K562 (cell line): ENCODE measurements at regions not wholly inside any gene's neighbourhood (a gene's known extent, or its start where the extent isn't known, plus 50 kb on each side); places are given as distances from the start of the nearest gene placed in this dataset.

Experiments
- ATAC-seq: fragments of 200-7000 bp; cut with Tn5 transposase; 3 replicates; pipeline ENCODE4 v1.9.1; 2020; ENCODE audit warnings: moderate library complexity
- BruUV-seq: library from RNA; stranded (reverse); fragments of 400-500 nt; replicated peaks from 2 replicates; lab custom pipeline; 2021; lab: Mats Ljungman, UMichigan
- CTCF ChIA-PET: fragments of 300-600 bp; formaldehyde crosslinking; extraction: SDS; loops from one replicate; lab custom pipeline; 2021; ENCODE audit warnings: low intra/inter-chr PET ratio; lab: Yijun Ruan, JAX
- POLR2A ChIA-PET: fragments of 300-600, 350-650 bp; sonication (Branson Sonifier 250); formaldehyde crosslinking; extraction: SDS; loops from one replicate; lab custom pipeline; 2021; ENCODE audit warnings: antibody characterized with exemption, inconsistent platforms; lab: Yijun Ruan, JAX
- DNase-seq, 4 experiments: peaks; one replicate each; pipeline versions ENCODE4 v3.0.0 to v3.0.0-alpha.2; 2011 to 2018; ENCODE audit warnings: low spot score in 3 of 4, mixed read lengths in 3 of 4; ENCODE audit errors: extremely low read depth in 1 of 4
- FAIRE-seq: peaks from 2 replicates; lab custom pipeline; 2011; peaks lifted over from hg19 to GRCh38; lab: Jason Lieb, UNC
- H2AFZ ChIP-seq: 2 replicates; pipeline ENCODE4 v1.6.0; 2011; ENCODE audit warnings: low read depth, low read length, control low read depth, inconsistent platforms
- H3K27ac ChIP-seq: fragments of 200-600 bp; 3 replicates; pipeline ENCODE4 v1.8.0; 2011; ENCODE audit warnings: low read depth, mild to moderate bottlenecking, control low read depth, inconsistent platforms, low read length, moderate library complexity, mixed read lengths; ENCODE audit errors: extremely low read depth
- H3K27me3 ChIP-seq, 2 experiments: fragments of 300-600 bp in 1 of 2; 2 replicates in 1 of 2; 3 replicates in 1 of 2; pipeline versions ENCODE4 v1.6.0 to v1.8.0; 2011; ENCODE audit warnings: inconsistent platforms in 2 of 2, low read length in 2 of 2, mild to moderate bottlenecking in 1 of 2, mixed read lengths in 1 of 2, moderate library complexity in 1 of 2; ENCODE audit not compliant: control insufficient read depth in 2 of 2, insufficient read depth in 2 of 2
- H3K36me3 ChIP-seq: fragments of 300-600 bp; 3 replicates; pipeline ENCODE4 v1.8.0; 2011; ENCODE audit warnings: mild to moderate bottlenecking, low read length, inconsistent platforms; ENCODE audit not compliant: control insufficient read depth, insufficient read depth
- H3K4me1 ChIP-seq, 2 experiments: fragments of 200-600 bp in 1 of 2; replicated peaks in 1 of 2; 2 replicates in 1 of 2; 3 replicates in 1 of 2; pipeline versions ENCODE4 v1.5.1 to v1.8.0; 2011; ENCODE audit warnings: inconsistent platforms in 2 of 2, low read length in 2 of 2, mild to moderate bottlenecking in 1 of 2, mixed read lengths in 1 of 2, moderate library complexity in 1 of 2; ENCODE audit not compliant: control insufficient read depth in 2 of 2, insufficient read depth in 2 of 2
- H3K4me2 ChIP-seq: 2 replicates; pipeline ENCODE4 v1.6.1; 2011; ENCODE audit warnings: low read length, control low read depth, inconsistent platforms, mixed read lengths; ENCODE audit not compliant: insufficient read depth
- H3K4me3 ChIP-seq: fragments of 200-600 bp; sonication (generic), shearing (Covaris generic); 2 replicates; pipeline ENCODE4 v1.5.1; 2016; ENCODE audit warnings: control low read depth, inconsistent platforms
- H3K79me2 ChIP-seq: fragments of 200-600 bp; 3 replicates; pipeline ENCODE4 v1.8.0; 2011; ENCODE audit warnings: low read length, inconsistent platforms; ENCODE audit not compliant: control insufficient read depth, insufficient read depth
- H3K9ac ChIP-seq, 2 experiments: 2 replicates each; pipeline versions ENCODE4 v1.6.0 to v1.6.1; 2011; ENCODE audit warnings: low read depth in 2 of 2, low read length in 2 of 2, control low read depth in 1 of 2, inconsistent platforms in 1 of 2, mild to moderate bottlenecking in 1 of 2, mixed read lengths in 1 of 2; ENCODE audit not compliant: insufficient read depth in 1 of 2
- H3K9me1 ChIP-seq: one replicate; pipeline ENCODE4 v1.6.0; 2011; ENCODE audit warnings: inconsistent platforms, mild to moderate bottlenecking, low read length, moderate library complexity; ENCODE audit not compliant: control insufficient read depth, insufficient read depth
- H3K9me3 ChIP-seq: replicated peaks from 2 replicates; pipeline ENCODE4 v1.5.1; 2011; ENCODE audit warnings: low read depth, low read length, inconsistent platforms; ENCODE audit not compliant: control insufficient read depth, insufficient read depth
- H4K20me1 ChIP-seq: replicated peaks from 2 replicates; pipeline ENCODE4 v1.6.1; 2011; ENCODE audit warnings: low read length, inconsistent platforms, mixed read lengths; ENCODE audit not compliant: control insufficient read depth, insufficient read depth
- FOXA3 ChIP-seq, 2 experiments: fragments of 450-650 bp in 1 of 2; sonication (generic) in 1 of 2; formaldehyde crosslinking; IDR thresholded peaks in 1 of 2; conservative IDR thresholded peaks in 1 of 2; 2 replicates each; pipeline versions ENCODE4 v1.4.0 to v1.8.0; 2020 to 2022; ENCODE audit warnings: mild to moderate bottlenecking in 2 of 2, missing genetic modification reagents in 1 of 2
- KLF6 ChIP-seq: fragments of 250-450 bp; sonication (Bioruptor Pico); IDR thresholded peaks from 2 replicates; pipeline ENCODE4 v1.4.0; 2020; ENCODE audit warnings: mild to moderate bottlenecking, moderate library complexity, borderline replicate concordance
- OTX1 ChIP-seq: fragments of 450-650 bp; formaldehyde crosslinking; IDR thresholded peaks from 2 replicates; pipeline ENCODE4 v1.4.0; 2022; ENCODE audit warnings: mild to moderate bottlenecking
- SRSF3 ChIP-seq: fragments of 200-400 bp; formaldehyde crosslinking; IDR thresholded peaks from 2 replicates; pipeline ENCODE4 v1.6.1; 2016; ENCODE audit warnings: mild to moderate bottlenecking, low read length, moderate library complexity; ENCODE audit not compliant: insufficient read depth
- ZNF134 ChIP-seq: fragments of 250-450 bp; sonication (Bioruptor Pico); conservative IDR thresholded peaks from 2 replicates; pipeline ENCODE4 v1.4.0; 2020
- ZNF174 ChIP-seq: fragments of 250-450 bp; sonication (Bioruptor Pico); IDR thresholded peaks from 2 replicates; pipeline ENCODE4 v1.4.0; 2020; ENCODE audit warnings: mild to moderate bottlenecking
- ZNF695 ChIP-seq: fragments of 450-650 bp; formaldehyde crosslinking; IDR thresholded peaks from 2 replicates; pipeline ENCODE4 v1.4.0; 2020; ENCODE audit warnings: mild to moderate bottlenecking, moderate library complexity
- WGBS: fragments of 100-300 bp; shearing (Covaris generic); methylation state at CpG from one replicate; pipeline ENCODE4 v1.1.6; 2016; ENCODE audit warnings: low coverage, mixed read lengths; ENCODE audit not compliant: insufficient coverage; ENCODE audit errors: missing lambda C conversion rate; 5-methylcytosine and 5-hydroxymethylcytosine counted together
- in situ Hi-C: fragments of 300-500 bp; cut with MboI; formaldehyde crosslinking; loops from 4 replicates; pipeline ENCODE4 v1.15.0; 2018; ENCODE audit warnings: inconsistent platforms, mixed read lengths
- intact Hi-C: fragments of 100-400 bp; cut with micrococcal nuclease; formaldehyde crosslinking; loops from 2 replicates; pipeline ENCODE4 v1.14.2; 2022
- TF ChIP-seq, protein P1 (sequence below), 2 experiments: fragments of 150-350 bp in 1 of 2; IDR thresholded peaks; 2 replicates each; pipeline ENCODE4 v1.6.1; 2012 to 2016; ENCODE audit warnings: low read depth in 2 of 2, low read length in 2 of 2, mild to moderate bottlenecking in 1 of 2, moderate library complexity in 1 of 2
- TF ChIP-seq, protein P2 (sequence below): fragments of 200-800 bp; sonication (Bioruptor generic); IDR thresholded peaks from 2 replicates; pipeline ENCODE4 v1.6.1; 2017; ENCODE audit warnings: missing genetic modification characterization, missing compliant biosample characterization

DNA sequence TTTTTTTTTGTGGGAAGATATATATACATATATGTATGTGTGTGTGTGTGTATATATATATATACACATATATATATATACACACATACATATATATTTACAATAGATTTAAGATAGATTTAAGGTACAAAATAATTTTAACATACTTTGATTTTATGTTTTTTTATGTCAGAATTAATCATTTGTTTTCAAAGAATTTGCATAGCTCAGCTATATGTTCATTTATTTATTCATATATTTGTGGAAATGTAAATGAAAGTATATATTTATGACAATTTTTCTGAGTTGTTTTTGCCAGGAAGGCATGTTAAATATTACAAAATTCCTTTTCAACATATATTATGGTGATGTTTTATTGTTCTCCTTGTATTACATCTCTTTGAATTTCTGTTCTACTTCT, 887.4 kb upstream of the NOVA1 start (continued):
- TF ChIP-seq FOXA3 (CRISPR knock-in tag; conservative IDR thresholded peaks at IDR 0.05 in 1 of 2, IDR thresholded peaks at IDR 0.05 in 1 of 2) (no peak), ZNF174 (CRISPR knock-in tag) (no peak), ZNF695 (CRISPR knock-in tag) (no peak), OTX1 (CRISPR knock-in tag) (no peak), SRSF3 (no peak), ZNF134 (CRISPR knock-in tag) (no peak), KLF6 (CRISPR knock-in tag) (no peak)

DNA sequence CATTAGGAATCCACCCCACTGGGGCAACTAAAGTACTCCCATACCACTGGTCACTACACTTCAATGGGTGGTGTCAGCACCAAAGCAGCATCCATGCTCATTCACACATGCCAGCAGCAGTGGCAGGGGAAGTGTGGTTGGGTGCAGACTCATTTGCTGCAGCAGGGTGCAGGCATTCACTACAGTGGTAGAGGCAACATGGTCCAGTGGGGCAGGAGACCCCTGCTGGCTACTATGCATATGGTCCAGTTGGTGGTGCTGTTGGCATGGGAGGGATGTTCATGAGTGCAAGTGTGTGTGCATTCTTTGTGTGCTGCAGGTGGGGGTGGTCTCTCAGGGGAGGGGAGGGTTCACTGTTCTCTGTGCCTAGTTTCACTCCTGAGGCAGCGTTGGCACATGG, 908.4 kb upstream of the NOVA1 start:
- BruUV-seq, result no TSS peak
- in situ Hi-C loops (no loop called here), intact Hi-C loops (no loop called here)
- H3K27ac ChIP-seq, result no peak overlapping the region
- WGBS, result no CpG with 5 or more reads among the region's 1 CpG
- TF ChIP-seq, protein P1, sequence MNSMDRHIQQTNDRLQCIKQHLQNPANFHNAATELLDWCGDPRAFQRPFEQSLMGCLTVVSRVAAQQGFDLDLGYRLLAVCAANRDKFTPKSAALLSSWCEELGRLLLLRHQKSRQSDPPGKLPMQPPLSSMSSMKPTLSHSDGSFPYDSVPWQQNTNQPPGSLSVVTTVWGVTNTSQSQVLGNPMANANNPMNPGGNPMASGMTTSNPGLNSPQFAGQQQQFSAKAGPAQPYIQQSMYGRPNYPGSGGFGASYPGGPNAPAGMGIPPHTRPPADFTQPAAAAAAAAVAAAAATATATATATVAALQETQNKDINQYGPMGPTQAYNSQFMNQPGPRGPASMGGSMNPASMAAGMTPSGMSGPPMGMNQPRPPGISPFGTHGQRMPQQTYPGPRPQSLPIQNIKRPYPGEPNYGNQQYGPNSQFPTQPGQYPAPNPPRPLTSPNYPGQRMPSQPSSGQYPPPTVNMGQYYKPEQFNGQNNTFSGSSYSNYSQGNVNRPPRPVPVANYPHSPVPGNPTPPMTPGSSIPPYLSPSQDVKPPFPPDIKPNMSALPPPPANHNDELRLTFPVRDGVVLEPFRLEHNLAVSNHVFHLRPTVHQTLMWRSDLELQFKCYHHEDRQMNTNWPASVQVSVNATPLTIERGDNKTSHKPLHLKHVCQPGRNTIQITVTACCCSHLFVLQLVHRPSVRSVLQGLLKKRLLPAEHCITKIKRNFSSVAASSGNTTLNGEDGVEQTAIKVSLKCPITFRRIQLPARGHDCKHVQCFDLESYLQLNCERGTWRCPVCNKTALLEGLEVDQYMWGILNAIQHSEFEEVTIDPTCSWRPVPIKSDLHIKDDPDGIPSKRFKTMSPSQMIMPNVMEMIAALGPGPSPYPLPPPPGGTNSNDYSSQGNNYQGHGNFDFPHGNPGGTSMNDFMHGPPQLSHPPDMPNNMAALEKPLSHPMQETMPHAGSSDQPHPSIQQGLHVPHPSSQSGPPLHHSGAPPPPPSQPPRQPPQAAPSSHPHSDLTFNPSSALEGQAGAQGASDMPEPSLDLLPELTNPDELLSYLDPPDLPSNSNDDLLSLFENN (IDR thresholded peaks at IDR 0.05; ENCODE audit: low read depth in 2 of 2, low read length in 2 of 2), result no peak
- TF ChIP-seq, protein P2, sequence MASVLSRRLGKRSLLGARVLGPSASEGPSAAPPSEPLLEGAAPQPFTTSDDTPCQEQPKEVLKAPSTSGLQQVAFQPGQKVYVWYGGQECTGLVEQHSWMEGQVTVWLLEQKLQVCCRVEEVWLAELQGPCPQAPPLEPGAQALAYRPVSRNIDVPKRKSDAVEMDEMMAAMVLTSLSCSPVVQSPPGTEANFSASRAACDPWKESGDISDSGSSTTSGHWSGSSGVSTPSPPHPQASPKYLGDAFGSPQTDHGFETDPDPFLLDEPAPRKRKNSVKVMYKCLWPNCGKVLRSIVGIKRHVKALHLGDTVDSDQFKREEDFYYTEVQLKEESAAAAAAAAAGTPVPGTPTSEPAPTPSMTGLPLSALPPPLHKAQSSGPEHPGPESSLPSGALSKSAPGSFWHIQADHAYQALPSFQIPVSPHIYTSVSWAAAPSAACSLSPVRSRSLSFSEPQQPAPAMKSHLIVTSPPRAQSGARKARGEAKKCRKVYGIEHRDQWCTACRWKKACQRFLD, result no peak
- no peak for FAIRE-seq
- no peak for DNase-seq
- H4K20me1 ChIP-seq, result no peaks in the 10 kb centered on the region
- H3K9me1 ChIP-seq, result no peaks in the 10 kb centered on the region
- H3K9me3 ChIP-seq, result no peaks in the 10 kb centered on the region
- no peaks in the 10 kb centered on the region for H3K4me1 ChIP-seq
- no peak overlapping the region for H3K4me2 ChIP-seq
- no peaks in the 10 kb centered on the region for H3K36me3 ChIP-seq
- POLR2A ChIA-PET, result no interaction called here
- no peak for ATAC-seq
- no peak overlapping the region for H3K4me3 ChIP-seq
- H3K9ac ChIP-seq, result no peak overlapping the region
- no peaks in the 10 kb centered on the region for H3K79me2 ChIP-seq
- no peak overlapping the region for H2AFZ ChIP-seq
- no peaks in the 10 kb centered on the region for H3K27me3 ChIP-seq
- CTCF ChIA-PET, result no interaction called here
